ENCODE measurements at regions not wholly inside any gene's neighbourhood (a gene's known extent, or its start where the extent isn't known, plus 50 kb on each side); places are given as distances from the start of the nearest gene placed in this dataset.
A peak's percentile ranks its signal among the peaks of the same experiment; 100 is the strongest.

- DNase-seq, result no peak
- H3K27ac ChIP-seq, result no peak overlapping the region
- H3K4me3 ChIP-seq, result no peak overlapping the region
- no peak overlapping the region for H3K9ac ChIP-seq (ENCODE audit: low read depth in 2 of 2, low read length in 2 of 2)
- no peaks in the 10 kb centered on the region for H3K9me3 ChIP-seq
- TF ChIP-seq, protein P1, sequence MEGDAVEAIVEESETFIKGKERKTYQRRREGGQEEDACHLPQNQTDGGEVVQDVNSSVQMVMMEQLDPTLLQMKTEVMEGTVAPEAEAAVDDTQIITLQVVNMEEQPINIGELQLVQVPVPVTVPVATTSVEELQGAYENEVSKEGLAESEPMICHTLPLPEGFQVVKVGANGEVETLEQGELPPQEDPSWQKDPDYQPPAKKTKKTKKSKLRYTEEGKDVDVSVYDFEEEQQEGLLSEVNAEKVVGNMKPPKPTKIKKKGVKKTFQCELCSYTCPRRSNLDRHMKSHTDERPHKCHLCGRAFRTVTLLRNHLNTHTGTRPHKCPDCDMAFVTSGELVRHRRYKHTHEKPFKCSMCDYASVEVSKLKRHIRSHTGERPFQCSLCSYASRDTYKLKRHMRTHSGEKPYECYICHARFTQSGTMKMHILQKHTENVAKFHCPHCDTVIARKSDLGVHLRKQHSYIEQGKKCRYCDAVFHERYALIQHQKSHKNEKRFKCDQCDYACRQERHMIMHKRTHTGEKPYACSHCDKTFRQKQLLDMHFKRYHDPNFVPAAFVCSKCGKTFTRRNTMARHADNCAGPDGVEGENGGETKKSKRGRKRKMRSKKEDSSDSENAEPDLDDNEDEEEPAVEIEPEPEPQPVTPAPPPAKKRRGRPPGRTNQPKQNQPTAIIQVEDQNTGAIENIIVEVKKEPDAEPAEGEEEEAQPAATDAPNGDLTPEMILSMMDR (IDR thresholded peaks at IDR 0.05), result no peak
- no peaks in the 10 kb centered on the region for H3K4me1 ChIP-seq
- H3K36me3 ChIP-seq, result no peaks in the 10 kb centered on the region
- no peaks in the 10 kb centered on the region for H3K27me3 ChIP-seq
- intact Hi-C loops (cut with DNase I), result no loop called here
Observed at GRCh38 chr4:81639248-81639647, 167.5 kb upstream of the RASGEF1B start.

- Histone ChIP-seq H3K27me3 (no peaks in the 10 kb centered on the region), H3K9ac (ENCODE audit: low read depth in 2 of 2, low read length in 2 of 2) (no peak overlapping the region), H3K4me1 (no peaks in the 10 kb centered on the region), H3K4me3 (no peak overlapping the region), H3K27ac (no peak overlapping the region), H3K9me3 (no peaks in the 10 kb centered on the region), H3K36me3 (no peaks in the 10 kb centered on the region)
- TF ChIP-seq, protein P1 (IDR thresholded peaks at IDR 0.05), result no peak
- DNase-seq, result no peak
- intact Hi-C loops (cut with DNase I), result no loop called here
Observed at GRCh38 chr4:81638698-81639097, 167.0 kb upstream of the RASGEF1B start.

DNA sequence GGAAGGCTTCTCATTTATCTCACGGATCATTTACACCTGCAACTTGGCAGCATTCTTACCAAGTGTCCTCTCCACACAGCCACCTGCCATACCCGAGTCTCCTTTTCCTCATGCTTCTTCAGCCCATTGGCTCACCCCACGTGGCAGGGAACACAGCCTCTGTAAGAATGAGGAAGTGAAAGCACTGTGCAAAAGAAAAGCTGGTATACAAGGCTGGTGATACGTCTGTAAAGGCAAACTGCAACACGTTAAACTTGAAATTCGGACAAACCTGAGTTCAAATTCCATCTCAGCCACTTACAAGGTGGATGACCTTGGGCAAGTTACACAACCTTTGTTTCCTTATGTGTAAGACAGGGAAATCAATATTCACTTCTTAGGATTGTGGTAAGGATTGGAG is 164.0 kb upstream of the RASGEF1B start:
- Histone ChIP-seq H3K4me1 (no peaks in the 10 kb centered on the region), H3K27me3 (no peaks in the 10 kb centered on the region), H3K9ac (ENCODE audit: low read depth in 2 of 2, low read length in 2 of 2) (no peak overlapping the region), H3K9me3 (no peaks in the 10 kb centered on the region), H3K36me3 (no peaks in the 10 kb centered on the region), H3K4me3 (no peak overlapping the region), H3K27ac (peak overlapping the region; percentile 40)
- intact Hi-C loops (cut with DNase I), result no loop called here
- peak; percentile 85 for DNase-seq
- TF ChIP-seq, protein P1 (IDR thresholded peaks at IDR 0.05), result no peak

- H3K36me3 ChIP-seq, result no peaks in the 10 kb centered on the region
- intact Hi-C loops (cut with DNase I), result no loop called here
- TF ChIP-seq, protein P1 (IDR thresholded peaks at IDR 0.05), result no peak
- no peaks in the 10 kb centered on the region for H3K4me1 ChIP-seq
- no peak for DNase-seq
- H3K27me3 ChIP-seq, result no peaks in the 10 kb centered on the region
- H3K9me3 ChIP-seq, result no peaks in the 10 kb centered on the region
- H3K4me3 ChIP-seq, result no peak overlapping the region
- peak overlapping the region; percentile 40 for H3K27ac ChIP-seq
- no peak overlapping the region for H3K9ac ChIP-seq (ENCODE audit: low read depth in 2 of 2, low read length in 2 of 2)
Observed at GRCh38 chr4:81634766-81635549, 163.3 kb upstream of the RASGEF1B start.

- Histone ChIP-seq H3K9ac (ENCODE audit: low read depth in 2 of 2, low read length in 2 of 2) (no peak overlapping the region), H3K27me3 (no peaks in the 10 kb centered on the region), H3K4me1 (no peaks in the 10 kb centered on the region), H3K36me3 (no peaks in the 10 kb centered on the region), H3K9me3 (no peaks in the 10 kb centered on the region), H3K4me3 (no peak overlapping the region), H3K27ac (no peak overlapping the region)
- TF ChIP-seq, protein P1 (IDR thresholded peaks at IDR 0.05), result no peak
- intact Hi-C loops (cut with DNase I), result no loop called here
- no peak for DNase-seq
Observed at GRCh38 chr4:81634165-81634564, 162.5 kb upstream of the RASGEF1B start.

All from colonic mucosa (tissue), 4 donors.